ENCODE measurements at regions not wholly inside any gene's neighbourhood (a gene's known extent, or its start where the extent isn't known, plus 50 kb on each side); places are given as distances from the start of the nearest gene placed in this dataset.

DNA sequence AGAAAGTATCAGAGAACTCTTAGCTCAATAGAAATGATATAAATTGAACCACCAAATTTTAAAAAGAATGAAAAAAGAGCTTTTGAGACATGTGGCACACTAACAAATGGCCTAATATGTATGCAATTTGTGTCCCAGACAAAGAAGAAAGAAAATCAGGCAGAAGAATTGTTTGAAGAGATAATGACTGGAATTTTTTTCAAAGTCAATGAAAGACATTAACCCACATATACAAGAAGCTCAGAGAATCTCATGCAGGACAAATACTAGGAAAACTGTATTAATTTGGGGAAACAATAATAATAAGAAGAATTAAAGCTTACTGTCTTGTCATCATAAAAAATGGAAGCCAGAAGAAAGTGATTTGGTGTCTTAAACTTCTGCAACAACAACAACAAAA lies 304.1 kb upstream of the RND3 start:
- Histone ChIP-seq H3K4me3 (ENCODE audit: low read depth, low read length, poor library complexity, severe bottlenecking) (no peak overlapping the region), H2AFZ (ENCODE audit: low read length) (no peak overlapping the region), H3K36me3 (ENCODE audit: insufficient read depth, low read length) (no peaks in the 10 kb centered on the region), H3K9ac (ENCODE audit: low read length) (no peak overlapping the region), H3K4me2 (ENCODE audit: low read length) (no peak overlapping the region), H3K4me1 (ENCODE audit: insufficient read depth, low read length, severe bottlenecking) (no peaks in the 10 kb centered on the region), H3F3A (ENCODE audit: insufficient read depth, low read length) (no peaks in the 10 kb centered on the region), H3K9me3 (ENCODE audit: low read length) (no peaks in the 10 kb centered on the region), H3K27me3 (ENCODE audit: insufficient read depth, low read length) (no peaks in the 10 kb centered on the region), H3K79me2 (ENCODE audit: insufficient read depth, low read length) (no peaks in the 10 kb centered on the region), H3K27ac (ENCODE audit: low read depth, low read length, poor library complexity, severe bottlenecking) (no peak overlapping the region), H3K9me2 (ENCODE audit: low read depth, low read length) (no peaks in the 10 kb centered on the region), H4K20me1 (ENCODE audit: insufficient read depth, low read length) (no peaks in the 10 kb centered on the region)
- TF ChIP-seq, protein P1, sequence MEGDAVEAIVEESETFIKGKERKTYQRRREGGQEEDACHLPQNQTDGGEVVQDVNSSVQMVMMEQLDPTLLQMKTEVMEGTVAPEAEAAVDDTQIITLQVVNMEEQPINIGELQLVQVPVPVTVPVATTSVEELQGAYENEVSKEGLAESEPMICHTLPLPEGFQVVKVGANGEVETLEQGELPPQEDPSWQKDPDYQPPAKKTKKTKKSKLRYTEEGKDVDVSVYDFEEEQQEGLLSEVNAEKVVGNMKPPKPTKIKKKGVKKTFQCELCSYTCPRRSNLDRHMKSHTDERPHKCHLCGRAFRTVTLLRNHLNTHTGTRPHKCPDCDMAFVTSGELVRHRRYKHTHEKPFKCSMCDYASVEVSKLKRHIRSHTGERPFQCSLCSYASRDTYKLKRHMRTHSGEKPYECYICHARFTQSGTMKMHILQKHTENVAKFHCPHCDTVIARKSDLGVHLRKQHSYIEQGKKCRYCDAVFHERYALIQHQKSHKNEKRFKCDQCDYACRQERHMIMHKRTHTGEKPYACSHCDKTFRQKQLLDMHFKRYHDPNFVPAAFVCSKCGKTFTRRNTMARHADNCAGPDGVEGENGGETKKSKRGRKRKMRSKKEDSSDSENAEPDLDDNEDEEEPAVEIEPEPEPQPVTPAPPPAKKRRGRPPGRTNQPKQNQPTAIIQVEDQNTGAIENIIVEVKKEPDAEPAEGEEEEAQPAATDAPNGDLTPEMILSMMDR (IDR thresholded peaks at IDR 0.05; ENCODE audit: low read length) = no peak
- no peak for TF ChIP-seq EZH2 (IDR thresholded peaks at IDR 0.05; ENCODE audit: borderline replicate concordance, low read length)

DNA sequence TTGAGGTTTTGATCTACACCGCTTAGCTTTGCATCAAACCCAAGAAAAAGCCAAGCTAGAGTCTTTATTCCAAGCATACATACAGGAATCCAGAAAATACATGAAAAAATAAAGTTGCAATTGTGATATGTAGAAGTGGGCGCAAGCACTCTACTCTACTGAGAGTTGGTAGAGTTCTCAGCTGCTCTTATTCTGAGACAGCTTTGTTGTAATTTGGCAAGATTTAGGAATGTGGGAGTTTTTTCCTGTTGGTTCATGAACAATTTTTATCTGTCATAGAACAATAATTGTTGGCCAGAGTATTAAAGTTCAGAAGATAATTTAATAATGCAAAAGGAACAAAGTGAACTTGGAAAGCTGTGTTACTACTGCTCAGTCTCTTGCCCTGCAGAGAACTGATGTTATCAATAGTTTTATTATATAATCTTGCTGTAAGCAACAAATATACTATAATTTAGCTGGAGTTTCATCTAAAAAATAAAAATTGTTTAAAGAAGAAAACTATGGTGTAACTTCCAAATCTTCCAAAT lies 302.0 kb upstream of the RND3 start:
- Histone ChIP-seq H3F3A (ENCODE audit: insufficient read depth, low read length) (no peaks in the 10 kb centered on the region), H3K4me1 (ENCODE audit: insufficient read depth, low read length, severe bottlenecking) (no peaks in the 10 kb centered on the region)
- no peak for TF ChIP-seq EZH2 (IDR thresholded peaks at IDR 0.05; ENCODE audit: borderline replicate concordance, low read length)
- TF ChIP-seq, protein P1 (IDR thresholded peaks at IDR 0.05; ENCODE audit: low read length) = no peak

DNA sequence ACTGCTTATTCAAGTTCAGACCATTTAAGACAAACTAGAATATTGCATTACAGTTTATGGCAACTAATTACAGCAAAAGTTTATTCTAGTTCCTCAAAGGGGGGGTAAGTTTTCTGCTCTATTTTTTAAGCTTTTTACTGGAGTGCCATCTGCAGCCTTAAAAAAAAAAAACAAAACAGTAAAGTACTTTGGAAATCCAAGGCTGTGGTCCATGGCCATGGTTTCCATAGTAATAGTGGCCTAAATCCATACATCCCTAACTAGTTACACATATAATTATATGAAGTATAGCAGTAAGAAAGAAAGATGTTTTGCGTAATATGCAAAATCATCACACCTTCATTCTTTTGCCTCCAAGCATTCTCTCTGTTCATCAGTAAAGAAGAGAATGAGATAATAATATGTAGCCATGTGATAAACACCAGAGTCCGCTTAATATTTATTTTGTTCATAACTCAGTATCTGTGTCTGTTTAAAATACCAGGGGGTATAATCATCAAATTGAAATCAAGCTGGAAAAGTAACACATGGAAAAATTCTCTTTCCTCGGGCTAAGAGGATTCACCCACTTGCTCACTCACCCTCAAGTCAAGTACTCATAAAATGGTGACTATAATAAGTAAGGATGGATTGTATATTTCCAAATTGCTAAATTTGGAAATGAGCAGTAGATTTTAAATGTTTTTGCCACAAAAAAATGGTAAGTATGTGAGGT lies 301.1 kb upstream of the RND3 start:
- Histone ChIP-seq H3K4me3 (ENCODE audit: low read depth, low read length, poor library complexity, severe bottlenecking) (no peak overlapping the region), H3K9me2 (ENCODE audit: low read depth, low read length) (no peaks in the 10 kb centered on the region), H2AFZ (ENCODE audit: low read length) (no peak overlapping the region), H3K36me3 (ENCODE audit: insufficient read depth, low read length) (no peaks in the 10 kb centered on the region), H3K4me1 (ENCODE audit: insufficient read depth, low read length, severe bottlenecking) (no peaks in the 10 kb centered on the region), H3K27ac (ENCODE audit: low read depth, low read length, poor library complexity, severe bottlenecking) (no peak overlapping the region), H3K4me2 (ENCODE audit: low read length) (no peak overlapping the region), H4K20me1 (ENCODE audit: insufficient read depth, low read length) (no peaks in the 10 kb centered on the region), H3K79me2 (ENCODE audit: insufficient read depth, low read length) (no peaks in the 10 kb centered on the region), H3F3A (ENCODE audit: insufficient read depth, low read length) (no peaks in the 10 kb centered on the region), H3K9ac (ENCODE audit: low read length) (no peak overlapping the region), H3K27me3 (ENCODE audit: insufficient read depth, low read length) (no peaks in the 10 kb centered on the region), H3K9me3 (ENCODE audit: low read length) (no peaks in the 10 kb centered on the region)
- no peak for TF ChIP-seq EZH2 (IDR thresholded peaks at IDR 0.05; ENCODE audit: borderline replicate concordance, low read length)
- TF ChIP-seq, protein P1 (IDR thresholded peaks at IDR 0.05; ENCODE audit: low read length) = no peak

More for the DNA sequence above, 302.0 kb upstream of the RND3 start:
- H3K4me3 ChIP-seq (ENCODE audit: low read depth, low read length, poor library complexity, severe bottlenecking) = no peak overlapping the region
- H3K36me3 ChIP-seq (ENCODE audit: insufficient read depth, low read length) = no peaks in the 10 kb centered on the region
- H3K9me3 ChIP-seq (ENCODE audit: low read length) = no peaks in the 10 kb centered on the region
- no peak overlapping the region for H2AFZ ChIP-seq (ENCODE audit: low read length)
- no peak overlapping the region for H3K9ac ChIP-seq (ENCODE audit: low read length)
- H4K20me1 ChIP-seq (ENCODE audit: insufficient read depth, low read length) = no peaks in the 10 kb centered on the region
- no peak overlapping the region for H3K4me2 ChIP-seq (ENCODE audit: low read length)
- no peaks in the 10 kb centered on the region for H3K27me3 ChIP-seq (ENCODE audit: insufficient read depth, low read length)
- H3K9me2 ChIP-seq (ENCODE audit: low read depth, low read length) = no peaks in the 10 kb centered on the region
- no peak overlapping the region for H3K27ac ChIP-seq (ENCODE audit: low read depth, low read length, poor library complexity, severe bottlenecking)
- H3K79me2 ChIP-seq (ENCODE audit: insufficient read depth, low read length) = no peaks in the 10 kb centered on the region
